A673 (cell line): ENCODE measurements at regions not wholly inside any gene's neighbourhood (a gene's known extent, or its start where the extent isn't known, plus 50 kb on each side); places are given as distances from the start of the nearest gene placed in this dataset.
"Not testable (repeated sequence)": the region's sequence is repeated elsewhere in the genome, so short reads cannot be mapped to it uniquely, and the experiment has no call there.

Experiments used
- BruUV-seq: library from RNA; stranded (reverse); fragments of 400-500 nt; replicated peaks from 2 replicates; lab custom pipeline; 2021; lab: Mats Ljungman, UMichigan
- CTCF ChIA-PET: fragments of 300-600 bp; sonication (Branson Sonifier 250); formaldehyde crosslinking; loops from one replicate; lab custom pipeline; 2022; ENCODE audit warnings: antibody characterized with exemption; lab: Charles Lee
- POLR2A ChIA-PET: fragments of 300-600 bp; sonication (Branson Sonifier 250); formaldehyde crosslinking; loops from one replicate; lab custom pipeline; 2022; ENCODE audit warnings: antibody characterized with exemption; ENCODE audit not compliant: low non-redundant PET; lab: Charles Lee
- DNase-seq: peaks from one replicate; pipeline ENCODE4 v3.0.0-alpha.2; 2015; ENCODE audit warnings: low spot score
- H3K27ac ChIP-seq: fragments of 200-600 bp; sonication (generic); 2 replicates; pipeline ENCODE4 v1.5.1; 2016; ENCODE audit warnings: mixed run types, low read depth, mild to moderate bottlenecking, mixed read lengths, antibody characterized with exemption, low read length; ENCODE audit not compliant: poor library complexity, severe bottlenecking
- H3K27me3 ChIP-seq: fragments of 200-600 bp; sonication (generic); replicated peaks from 2 replicates; pipeline ENCODE4 v1.6.1; 2017; ENCODE audit warnings: mixed run types, low read depth, mild to moderate bottlenecking, mixed read lengths, antibody characterized with exemption, low read length; ENCODE audit not compliant: insufficient read depth, poor library complexity
- H3K36me3 ChIP-seq: fragments of 200-600 bp; sonication (generic); 2 replicates; pipeline ENCODE4 v1.6.1; 2016; ENCODE audit warnings: mixed run types, mild to moderate bottlenecking, mixed read lengths, antibody characterized with exemption, low read length; ENCODE audit not compliant: insufficient read depth, poor library complexity, severe bottlenecking
- H3K4me1 ChIP-seq: fragments of 200-600 bp; sonication (generic); 2 replicates; pipeline ENCODE4 v1.6.1; 2017; ENCODE audit warnings: mixed run types, mild to moderate bottlenecking, mixed read lengths, antibody characterized with exemption, low read length; ENCODE audit not compliant: insufficient read depth, poor library complexity, severe bottlenecking
- H3K4me3 ChIP-seq: fragments of 200-600 bp; sonication (generic); 2 replicates; pipeline ENCODE4 v1.5.1; 2016; ENCODE audit warnings: low read depth, mixed run types, mild to moderate bottlenecking, mixed read lengths, low read length; ENCODE audit not compliant: poor library complexity, severe bottlenecking
- H3K9me3 ChIP-seq: fragments of 200-600 bp; sonication (generic); 2 replicates; pipeline ENCODE4 v1.6.1; 2016; ENCODE audit warnings: mixed run types, low read depth, mild to moderate bottlenecking, mixed read lengths, antibody characterized with exemption, low read length; ENCODE audit not compliant: poor library complexity, severe bottlenecking
- CTCF ChIP-seq: fragments of 300-800, 200-600 bp; sonication (generic); conservative IDR thresholded peaks from 2 replicates; pipeline ENCODE4 v1.5.1; 2017; ENCODE audit warnings: low read depth, mild to moderate bottlenecking, antibody characterized with exemption, low read length, moderate library complexity, mixed read lengths
- EZH2 ChIP-seq: fragments of 200-600 bp; sonication (generic); IDR thresholded peaks from 2 replicates; pipeline ENCODE4 v1.6.1; 2017; ENCODE audit warnings: borderline replicate concordance, low read depth, mild to moderate bottlenecking, mixed read lengths, antibody characterized with exemption, low read length; ENCODE audit not compliant: poor library complexity, severe bottlenecking
- intact Hi-C: fragments of 100-400 bp; cut with micrococcal nuclease; formaldehyde crosslinking; loops from one replicate; pipeline ENCODE4 v1.10.0; 2022; ENCODE audit not compliant: unreplicated experiment

- H3K36me3 ChIP-seq: no peaks in the 10 kb centered on the region
- ChIA-PET POLR2A (no interaction called here), CTCF (no interaction called here)
- BruUV-seq: no TSS peak
- H3K9me3 ChIP-seq: no peaks in the 10 kb centered on the region
- no peaks in the 10 kb centered on the region for H3K4me1 ChIP-seq
- no peaks in the 10 kb centered on the region for H3K27me3 ChIP-seq
- no peak for DNase-seq
- intact Hi-C loops: no loop called here
- H3K27ac ChIP-seq: no peak overlapping the region
- no peak for TF ChIP-seq CTCF
- no peak for TF ChIP-seq EZH2
- H3K4me3 ChIP-seq: no peak overlapping the region
Measured at GRCh38 chr17:31736855-31737625, 122.0 kb downstream of the COPRS start.

GRCh38 chr17:31733326-31733725, 125.7 kb downstream of the COPRS start:
- DNase-seq: no peak
- H3K4me3 ChIP-seq: no peak overlapping the region

GRCh38 chr17:31731585-31732154, 127.4 kb downstream of the COPRS start:
- CTCF ChIA-PET, BruUV-seq, H3K27me3 ChIP-seq, POLR2A ChIA-PET, H3K9me3 ChIP-seq, H3K4me3 ChIP-seq, H3K27ac ChIP-seq, H3K36me3 ChIP-seq, intact Hi-C loops, DNase-seq, H3K4me1 ChIP-seq: not testable (repeated sequence)

More at GRCh38 chr17:31733326-31733725, 125.7 kb downstream of the COPRS start:
- H3K27ac ChIP-seq: no peak overlapping the region
- no peaks in the 10 kb centered on the region for H3K9me3 ChIP-seq
- POLR2A ChIA-PET: no interaction called here
- intact Hi-C loops: no loop called here
- TF ChIP-seq EZH2 (no peak), CTCF (no peak)
- no peaks in the 10 kb centered on the region for H3K4me1 ChIP-seq
- H3K36me3 ChIP-seq: no peaks in the 10 kb centered on the region
- CTCF ChIA-PET: no interaction called here
- no TSS peak for BruUV-seq
- H3K27me3 ChIP-seq: no peaks in the 10 kb centered on the region
